Caco-2 (cell line): ENCODE measurements at regions not wholly inside any gene's neighbourhood (a gene's known extent, or its start where the extent isn't known, plus 50 kb on each side); places are given as distances from the start of the nearest gene placed in this dataset.

ENCODE experiments used
- BruUV-seq: library from RNA; stranded (reverse); fragments of 400-500 nt; replicated peaks from 2 replicates; lab custom pipeline; 2021; lab: Mats Ljungman, UMichigan
- CTCF ChIA-PET: fragments of 300-600 bp; sonication (Branson Sonifier 250); formaldehyde crosslinking; loops from one replicate; lab custom pipeline; 2022; ENCODE audit warnings: antibody characterized with exemption; lab: Charles Lee
- POLR2A ChIA-PET: fragments of 300-600 bp; sonication (Branson Sonifier 250); formaldehyde crosslinking; loops from one replicate; lab custom pipeline; 2022; ENCODE audit warnings: antibody characterized with exemption; lab: Charles Lee
- DNase-seq, 2 experiments: peaks; one replicate each; pipeline versions ENCODE4 v3.0.0 to v3.0.0-alpha.2; 2020 to 2022
- H3K27me3 ChIP-seq: replicated peaks from 2 replicates; pipeline ENCODE4 v1.6.0; 2011; ENCODE audit warnings: low read length; ENCODE audit not compliant: control insufficient read depth, insufficient read depth
- H3K36me3 ChIP-seq: 2 replicates; pipeline ENCODE4 v1.5.1; 2011; ENCODE audit warnings: low read length; ENCODE audit not compliant: control insufficient read depth, insufficient read depth
- H3K4me1 ChIP-seq: fragments of 250-450 bp; sonication (Bioruptor Pico); 2 replicates; pipeline ENCODE4 v1.5.1; 2020; ENCODE audit warnings: mild to moderate bottlenecking
- H3K4me3 ChIP-seq: 2 replicates; pipeline ENCODE4 v1.5.1; 2011; ENCODE audit warnings: low read depth, mild to moderate bottlenecking, control low read depth, low read length
- H3K9me3 ChIP-seq: fragments of 250-450 bp; sonication (Bioruptor Pico); 2 replicates; pipeline ENCODE4 v1.5.1; 2020; ENCODE audit warnings: mild to moderate bottlenecking, moderate library complexity
- H3K27ac Mint-ChIP-seq: one replicate; pipeline ENCODE4 v1.8.0; 2022; ENCODE audit warnings: mixed read lengths; ENCODE audit not compliant: unreplicated experiment
- H3K27me3 Mint-ChIP-seq: one replicate; pipeline ENCODE4 v1.8.0; 2022; ENCODE audit warnings: mixed read lengths; ENCODE audit not compliant: insufficient read depth, unreplicated experiment
- H3K36me3 Mint-ChIP-seq: one replicate; pipeline ENCODE4 v1.8.0; 2022; ENCODE audit warnings: mild to moderate bottlenecking, mixed read lengths; ENCODE audit not compliant: insufficient read depth, unreplicated experiment
- H3K4me1 Mint-ChIP-seq: one replicate; pipeline ENCODE4 v1.8.0; 2022; ENCODE audit warnings: low read depth, mixed read lengths; ENCODE audit not compliant: unreplicated experiment
- H3K4me3 Mint-ChIP-seq: one replicate; pipeline ENCODE4 v1.8.0; 2022; ENCODE audit warnings: mild to moderate bottlenecking, moderate library complexity, mixed read lengths; ENCODE audit not compliant: unreplicated experiment
- H3K9me3 Mint-ChIP-seq: one replicate; pipeline ENCODE4 v1.8.0; 2022; ENCODE audit warnings: mixed read lengths; ENCODE audit not compliant: unreplicated experiment
- intact Hi-C: fragments of 100-400 bp; cut with micrococcal nuclease; formaldehyde crosslinking; loops from one replicate; pipeline ENCODE4 v1.10.0; 2022; ENCODE audit not compliant: unreplicated experiment
- TF ChIP-seq, protein P1 (sequence below), 2 experiments: fragments of 200-600 bp in 1 of 2; IDR thresholded peaks; 1 replicate in 1 of 2; 2 replicates in 1 of 2; pipeline versions ENCODE4 v1.5.1 to v1.8.0; 2011 to 2022; ENCODE audit warnings: antibody characterized with exemption in 1 of 2, control low read depth in 1 of 2, inconsistent platforms in 1 of 2, low read depth in 1 of 2, low read length in 1 of 2, mild to moderate bottlenecking in 1 of 2, moderate library complexity in 1 of 2; ENCODE audit not compliant: insufficient read depth in 1 of 2, severe bottlenecking in 1 of 2, unreplicated experiment in 1 of 2

DNA sequence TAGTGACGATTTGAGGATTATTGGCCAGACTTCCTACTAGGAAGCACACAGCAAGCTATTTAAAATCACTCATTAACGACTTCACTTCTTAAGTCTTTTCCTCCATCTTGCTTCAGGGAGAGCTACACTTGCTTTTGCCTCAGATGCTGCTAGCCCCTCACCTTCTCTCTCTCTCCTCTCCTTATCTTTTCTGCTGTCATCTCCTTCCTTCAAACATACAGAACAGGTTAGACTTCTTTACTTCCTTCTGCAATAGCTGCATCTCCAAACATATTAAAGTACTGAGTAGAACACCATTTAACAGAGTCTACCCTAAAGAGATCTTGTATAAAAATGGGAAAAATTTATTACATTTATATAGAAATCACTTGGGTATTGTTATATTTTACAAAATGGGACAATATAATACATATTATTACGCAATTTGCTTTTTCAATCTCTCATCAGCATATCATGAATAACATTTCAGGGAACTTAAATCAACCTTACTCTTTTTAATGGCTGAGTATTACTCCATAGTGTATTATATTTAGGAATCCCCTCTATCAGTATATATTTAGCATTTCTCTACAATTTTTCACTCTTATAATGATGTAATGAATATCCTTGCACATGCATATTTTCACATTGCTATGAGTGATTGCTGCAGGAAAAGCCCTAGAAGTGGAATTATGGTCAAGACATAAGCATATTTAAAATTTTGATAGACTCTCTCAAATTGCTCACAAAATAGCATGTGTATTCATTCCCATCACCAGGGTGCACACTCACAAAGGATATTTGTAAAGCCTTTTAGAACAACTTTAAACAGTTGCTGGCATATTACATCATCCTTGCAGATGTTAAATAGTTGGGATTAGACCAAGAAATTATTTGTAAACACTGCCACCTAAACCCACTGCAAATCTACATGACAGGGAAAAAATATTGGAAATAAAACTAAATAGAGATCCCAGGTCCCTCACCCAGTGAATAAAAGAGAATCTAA is 164.5 kb upstream of the NFIB start:
- no peaks in the 10 kb centered on the region for H3K4me1 Mint-ChIP-seq
- TF ChIP-seq, protein P1, sequence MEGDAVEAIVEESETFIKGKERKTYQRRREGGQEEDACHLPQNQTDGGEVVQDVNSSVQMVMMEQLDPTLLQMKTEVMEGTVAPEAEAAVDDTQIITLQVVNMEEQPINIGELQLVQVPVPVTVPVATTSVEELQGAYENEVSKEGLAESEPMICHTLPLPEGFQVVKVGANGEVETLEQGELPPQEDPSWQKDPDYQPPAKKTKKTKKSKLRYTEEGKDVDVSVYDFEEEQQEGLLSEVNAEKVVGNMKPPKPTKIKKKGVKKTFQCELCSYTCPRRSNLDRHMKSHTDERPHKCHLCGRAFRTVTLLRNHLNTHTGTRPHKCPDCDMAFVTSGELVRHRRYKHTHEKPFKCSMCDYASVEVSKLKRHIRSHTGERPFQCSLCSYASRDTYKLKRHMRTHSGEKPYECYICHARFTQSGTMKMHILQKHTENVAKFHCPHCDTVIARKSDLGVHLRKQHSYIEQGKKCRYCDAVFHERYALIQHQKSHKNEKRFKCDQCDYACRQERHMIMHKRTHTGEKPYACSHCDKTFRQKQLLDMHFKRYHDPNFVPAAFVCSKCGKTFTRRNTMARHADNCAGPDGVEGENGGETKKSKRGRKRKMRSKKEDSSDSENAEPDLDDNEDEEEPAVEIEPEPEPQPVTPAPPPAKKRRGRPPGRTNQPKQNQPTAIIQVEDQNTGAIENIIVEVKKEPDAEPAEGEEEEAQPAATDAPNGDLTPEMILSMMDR (IDR thresholded peaks at IDR 0.05; ENCODE audit: insufficient read depth in 1 of 2, low read depth in 1 of 2, low read length in 1 of 2, severe bottlenecking in 1 of 2, unreplicated experiment in 1 of 2): no peak
- Histone ChIP-seq H3K4me3 (no peak overlapping the region), H3K9me3 (no peaks in the 10 kb centered on the region), H3K36me3 (no peaks in the 10 kb centered on the region), H3K27me3 (no peaks in the 10 kb centered on the region), H3K4me1 (no peaks in the 10 kb centered on the region)
- no peaks in the 10 kb centered on the region for H3K27me3 Mint-ChIP-seq
- ChIA-PET CTCF (no interaction called here), POLR2A (no interaction called here)
- intact Hi-C loops: no loop called here
- H3K27ac Mint-ChIP-seq: no peak overlapping the region
- no peak for DNase-seq
- no peaks in the 10 kb centered on the region for H3K9me3 Mint-ChIP-seq
- no peak overlapping the region for H3K4me3 Mint-ChIP-seq
- H3K36me3 Mint-ChIP-seq: no peaks in the 10 kb centered on the region
- BruUV-seq: no TSS peak

DNA sequence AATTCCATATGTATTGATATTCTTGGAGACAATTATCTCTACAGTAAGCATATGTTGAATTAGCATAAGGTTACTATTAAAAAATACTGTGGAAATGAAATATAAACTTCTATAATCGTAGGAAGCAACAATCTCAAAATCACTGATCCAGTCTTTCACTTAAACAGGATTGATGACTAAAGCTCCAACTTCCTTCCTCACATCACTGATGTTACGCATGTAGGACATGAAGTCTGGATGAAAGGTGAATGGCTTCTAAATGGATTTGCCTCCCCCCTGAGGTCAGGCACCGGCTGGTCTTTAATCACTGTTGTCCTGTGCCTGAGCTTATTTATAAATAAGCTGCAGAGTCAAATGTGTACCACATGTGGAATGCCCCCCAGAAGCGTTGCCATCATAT is 157.1 kb upstream of the NFIB start:
- no peaks in the 10 kb centered on the region for H3K27me3 Mint-ChIP-seq
- intact Hi-C loops: no loop called here
- BruUV-seq: no TSS peak
- TF ChIP-seq, protein P1 (IDR thresholded peaks at IDR 0.05; ENCODE audit: insufficient read depth in 1 of 2, low read depth in 1 of 2, low read length in 1 of 2, severe bottlenecking in 1 of 2, unreplicated experiment in 1 of 2): no peak
- no peak overlapping the region for H3K4me3 Mint-ChIP-seq
- no peak for DNase-seq
- Histone ChIP-seq H3K36me3 (no peaks in the 10 kb centered on the region), H3K4me3 (no peak overlapping the region), H3K27me3 (no peaks in the 10 kb centered on the region), H3K4me1 (no peaks in the 10 kb centered on the region), H3K9me3 (no peaks in the 10 kb centered on the region)
- no peaks in the 10 kb centered on the region for H3K36me3 Mint-ChIP-seq
- POLR2A ChIA-PET: no interaction called here
- no peak overlapping the region for H3K27ac Mint-ChIP-seq
- H3K9me3 Mint-ChIP-seq: no peaks in the 10 kb centered on the region
- CTCF ChIA-PET: no interaction called here
- no peaks in the 10 kb centered on the region for H3K4me1 Mint-ChIP-seq

DNA sequence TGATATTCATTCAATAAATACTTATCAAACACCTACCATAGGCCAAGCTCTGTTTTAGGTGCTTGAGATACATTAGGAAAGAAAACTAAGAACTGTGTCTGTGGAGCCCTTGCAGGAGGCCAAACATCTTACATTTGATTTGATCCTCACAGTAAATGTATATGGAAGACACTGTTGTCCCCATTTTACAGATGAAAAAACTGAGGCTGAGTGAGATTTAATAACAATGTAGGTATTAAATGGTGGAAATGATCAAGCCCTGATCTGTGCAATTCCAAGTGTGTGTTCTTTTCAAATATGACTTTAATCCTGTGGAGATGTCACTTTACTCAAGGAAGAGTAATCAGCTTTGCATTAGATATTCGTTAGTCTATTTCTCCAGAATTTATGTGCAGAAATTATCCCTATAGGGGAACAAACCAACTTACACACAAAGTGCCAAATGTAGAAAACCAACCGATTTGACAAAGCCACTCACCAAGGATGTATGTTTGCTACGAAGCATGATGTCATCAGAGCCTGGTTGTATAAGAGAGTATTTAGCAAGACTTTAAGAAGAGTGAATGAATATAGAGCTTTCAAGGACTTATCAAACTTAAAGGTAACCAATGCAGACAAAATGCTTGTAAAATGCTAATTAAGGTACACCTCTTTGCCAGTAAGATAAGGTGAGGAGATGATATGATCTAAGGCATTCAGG is 153.9 kb upstream of the NFIB start:
- Mint-ChIP-seq H3K27ac (no peak overlapping the region), H3K27me3 (peaks cover 7% of the 10 kb centered on the region), H3K4me1 (no peaks in the 10 kb centered on the region), H3K4me3 (no peak overlapping the region), H3K36me3 (no peaks in the 10 kb centered on the region), H3K9me3 (no peaks in the 10 kb centered on the region)
- intact Hi-C loops: loop anchor here (10.0 kb wide), 1 partner anchor 667 kb away; no protein-coding TSS in a partner anchor
- no peak for DNase-seq
- no TSS peak for BruUV-seq
- no peaks in the 10 kb centered on the region for H3K27me3 ChIP-seq
- H3K9me3 ChIP-seq: no peaks in the 10 kb centered on the region
- H3K4me3 ChIP-seq: no peak overlapping the region
- H3K36me3 ChIP-seq: no peaks in the 10 kb centered on the region
- CTCF ChIA-PET: interaction anchor here (0.5 kb wide), 1 partner anchor 45 kb away, joined by 3 read pairs; no protein-coding TSS in a partner anchor
- H3K4me1 ChIP-seq: no peaks in the 10 kb centered on the region
- TF ChIP-seq, protein P1 (IDR thresholded peaks at IDR 0.05; ENCODE audit: insufficient read depth in 1 of 2, low read depth in 1 of 2, low read length in 1 of 2, severe bottlenecking in 1 of 2, unreplicated experiment in 1 of 2): no peak
- POLR2A ChIA-PET: no interaction called here
